Keratinocyte (primary cell): ENCODE measurements at regions not wholly inside any gene's neighbourhood (a gene's known extent, or its start where the extent isn't known, plus 50 kb on each side); places are given as distances from the start of the nearest gene placed in this dataset.

Source experiments
- CTCF ChIP-seq, 3 experiments: IDR thresholded peaks in 1 of 3; conservative IDR thresholded peaks in 1 of 3; optimal IDR thresholded peaks in 1 of 3; 2 replicates in 2 of 3; 3 replicates in 1 of 3; pipeline versions ENCODE3 to v1.5.1; 2011; ENCODE audit warnings: low read length in 3 of 3, mild to moderate bottlenecking in 3 of 3, moderate library complexity in 2 of 3, control low read depth in 1 of 3, inconsistent platforms in 1 of 3; ENCODE audit not compliant: insufficient read depth in 2 of 3; ENCODE audit errors: extremely low read depth in 1 of 3
- EZH2 ChIP-seq: IDR thresholded peaks from one replicate; pipeline ENCODE4 v1.6.1; 2012; ENCODE audit warnings: inconsistent platforms, mild to moderate bottlenecking, low read length, moderate library complexity

- TF ChIP-seq CTCF (optimal IDR thresholded peaks at IDR 0.05 in 1 of 3, IDR thresholded peaks at IDR 0.05 in 1 of 3, conservative IDR thresholded peaks at IDR 0.05 in 1 of 3; ENCODE audit: extremely low read depth in 1 of 3, insufficient read depth in 2 of 3, low read length in 3 of 3) (no peak), EZH2 (no peak)
These were observed 383.9 kb downstream of the TGFB2 start for GRCh38 chr1:218728898-218729565.
